Left lobe of liver (tissue), 2 donors: ENCODE measurements at regions not wholly inside any gene's neighbourhood (a gene's known extent, or its start where the extent isn't known, plus 50 kb on each side); places are given as distances from the start of the nearest gene placed in this dataset.
A peak's percentile ranks its signal among the peaks of the same experiment; 100 is the strongest.

Experiments
- ATAC-seq: fragments of 200-7000 bp; cut with Tn5 transposase; one replicate; pipeline ENCODE4 v1.9.1; 2020; ENCODE audit warnings: mild to moderate bottlenecking, moderate library complexity
- DNase-seq: peaks from one replicate; pipeline ENCODE4 v3.0.0-alpha.2; 2020; ENCODE audit warnings: low spot score
- donor health status: DM: no; HTN: no; CAD: no; lungs with moderate emphysema.
- donor health status: DM: no; HTN: yes; CAD: no.

- DNase-seq = peak; percentile 33
- peak; percentile 52 for ATAC-seq
These were observed 457.1 kb downstream of the TGIF2LY start for GRCh38 chrY:4035801-4036511.
